HG03565 (cell line): ENCODE measurements at regions not wholly inside any gene's neighbourhood (a gene's known extent, or its start where the extent isn't known, plus 50 kb on each side); places are given as distances from the start of the nearest gene placed in this dataset.
A peak's percentile ranks its signal among the peaks of the same experiment; 100 is the strongest.
"Not testable (repeated sequence)": the region's sequence is repeated elsewhere in the genome, so short reads cannot be mapped to it uniquely, and the experiment has no call there.

Experiments used
- ATAC-seq: cut with Tn5 transposase; IDR thresholded peaks from one replicate; pipeline ENCODE4 v1.9.1; 2021; ENCODE audit warnings: mild to moderate bottlenecking, moderate library complexity; ENCODE audit not compliant: unreplicated experiment

DNA sequence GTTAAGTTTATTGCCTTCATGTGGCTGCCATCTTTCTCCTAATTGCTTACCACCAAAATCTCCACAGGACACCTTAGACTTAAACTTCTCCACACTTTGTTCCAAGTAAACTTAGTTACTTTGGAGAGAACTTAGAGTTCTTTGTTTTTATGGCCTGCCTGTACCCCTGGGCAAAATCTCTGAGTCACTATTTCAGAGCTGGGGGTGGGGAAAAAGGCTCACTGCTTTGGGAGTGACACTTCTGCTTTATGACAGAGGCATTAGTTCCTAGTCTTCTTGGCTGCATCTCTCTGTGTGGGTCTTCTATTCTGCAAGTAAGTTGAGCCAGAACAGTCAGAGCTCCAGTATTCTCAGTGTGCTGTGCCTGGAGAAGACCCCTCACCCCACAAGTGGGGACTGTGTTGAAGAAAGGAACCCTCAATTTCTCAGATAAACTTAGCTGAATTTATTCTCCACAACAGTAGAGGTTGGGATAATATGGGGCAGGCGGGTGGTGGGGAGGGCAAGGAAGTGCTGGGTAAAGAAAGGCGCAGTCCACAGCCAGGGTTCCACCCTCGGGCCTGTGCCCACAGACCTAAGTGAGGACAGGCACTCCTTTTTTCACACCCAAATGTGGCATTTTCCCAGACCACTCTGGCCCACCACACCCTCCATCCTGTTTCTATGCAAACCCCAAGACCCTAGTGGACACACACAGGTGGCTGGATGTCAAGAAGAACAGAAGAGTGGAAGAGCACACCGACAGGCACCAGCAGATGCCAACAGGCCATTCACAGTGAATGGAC is 636.6 kb upstream of the MAN1A1 start:
- ATAC-seq: no peak

DNA sequence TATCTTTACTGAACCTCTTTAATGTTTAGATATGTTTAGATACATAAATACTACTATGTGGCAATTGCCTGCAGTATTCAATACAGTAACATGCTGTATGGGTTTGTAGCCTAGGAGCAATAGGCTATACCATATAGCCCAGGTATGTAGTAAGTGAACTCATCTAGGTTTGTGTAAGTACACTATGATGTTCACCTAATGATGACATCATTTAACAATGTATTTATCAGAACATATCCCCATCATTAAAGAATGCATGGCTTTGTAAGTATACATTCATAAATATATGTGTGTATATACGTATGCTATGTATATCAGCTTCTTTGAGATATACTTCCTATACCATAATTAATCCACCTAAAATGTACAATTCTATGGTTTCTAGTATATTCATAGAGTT is 631.2 kb upstream of the MAN1A1 start:
- no peak for ATAC-seq

DNA sequence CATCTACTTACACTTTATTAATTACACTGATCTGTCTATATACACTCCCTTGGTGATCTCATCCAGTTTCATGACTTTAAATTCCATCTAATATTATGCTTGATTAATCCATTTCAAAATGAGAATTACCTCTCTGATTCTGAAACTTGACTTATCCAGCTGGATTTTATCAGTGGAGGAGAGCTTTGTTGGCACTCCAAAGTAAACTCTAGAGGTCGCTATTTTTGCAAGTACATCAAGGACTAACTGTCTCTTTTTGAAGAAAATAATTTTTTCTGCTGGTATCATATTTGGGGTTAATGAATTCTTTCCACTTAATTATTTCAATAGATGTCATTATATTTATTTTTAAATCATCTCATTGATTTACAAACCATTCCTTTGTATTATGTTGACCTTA is 630.3 kb upstream of the MAN1A1 start:
- no peak for ATAC-seq

DNA sequence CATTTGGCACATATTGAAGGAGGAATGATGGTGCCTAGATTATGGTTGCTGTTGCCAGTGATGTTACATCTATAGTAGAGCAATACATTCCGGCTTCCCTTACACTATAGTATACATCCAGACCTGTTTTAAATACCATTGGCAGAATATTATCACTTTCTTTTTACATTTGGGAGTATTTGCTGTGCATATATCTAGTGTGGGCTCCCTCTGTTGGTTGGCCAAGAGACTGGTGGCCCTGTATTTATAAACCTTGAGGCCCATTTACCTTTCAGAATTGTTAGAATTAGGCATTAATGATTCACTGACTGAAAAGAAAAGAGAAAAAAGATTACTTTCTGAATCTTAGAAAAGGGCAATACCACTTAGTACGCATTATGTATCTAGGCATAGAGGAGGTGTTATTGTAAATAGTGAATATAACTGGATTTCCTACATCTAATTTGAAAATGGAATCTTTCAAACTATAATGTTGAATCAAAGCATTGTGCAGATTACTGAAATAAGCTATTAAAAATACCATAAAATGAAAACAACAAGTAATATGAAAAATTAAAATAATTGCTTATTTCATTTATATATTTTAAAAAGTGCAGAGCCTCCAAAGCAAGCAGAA is 628.8 kb upstream of the MAN1A1 start:
- ATAC-seq: peak; percentile 44

- ATAC-seq: no peak
Measured at GRCh38 chr6:119974430-119975159, 625.0 kb upstream of the MAN1A1 start.

- ATAC-seq: peak; percentile 62
Measured at GRCh38 chr6:119966484-119966883, 616.9 kb upstream of the MAN1A1 start.

DNA sequence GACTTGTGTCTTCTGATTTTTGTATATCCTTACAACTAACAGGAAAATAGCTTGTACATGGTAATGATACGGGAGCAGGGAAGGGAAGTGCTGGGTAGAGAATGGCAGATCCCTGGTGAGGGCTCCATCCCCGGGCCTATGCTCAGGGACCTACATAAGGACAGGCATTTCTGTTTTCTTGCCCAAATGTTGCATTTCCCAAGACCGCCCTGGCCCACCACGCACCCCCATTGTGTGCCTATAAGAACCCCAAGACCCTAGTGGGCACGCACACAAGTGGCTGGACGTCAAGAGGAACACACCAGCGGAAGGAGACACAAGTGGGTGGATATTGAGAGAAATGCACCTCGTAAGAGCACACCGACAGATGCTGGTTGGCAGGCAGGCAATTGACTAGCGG is 616.3 kb upstream of the MAN1A1 start:
- ATAC-seq: no peak

- ATAC-seq: no peak
Measured at GRCh38 chr6:119965008-119965407, 615.4 kb upstream of the MAN1A1 start.

DNA sequence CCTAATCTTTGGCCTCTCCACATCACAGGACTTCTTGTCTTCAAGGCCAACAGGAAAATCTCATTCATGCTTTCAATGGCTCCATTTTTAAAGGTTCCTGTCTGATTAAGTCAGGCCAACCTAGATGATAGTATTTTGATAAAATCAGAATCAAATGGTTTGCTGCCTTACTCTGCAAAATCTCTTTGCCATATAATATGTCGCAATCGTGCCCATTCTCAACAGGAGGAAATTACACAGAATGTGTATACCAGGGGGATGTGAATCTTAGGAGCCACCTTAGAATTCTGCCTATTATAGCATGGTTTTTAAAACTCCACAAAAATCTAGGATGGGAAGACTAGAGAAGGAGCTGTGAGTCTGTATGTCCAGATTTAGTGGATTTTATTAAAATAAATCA is 612.9 kb upstream of the MAN1A1 start:
- ATAC-seq: no peak

GRCh38 chr6:119961450-119961849 is 611.9 kb upstream of the MAN1A1 start:
- no peak for ATAC-seq

DNA sequence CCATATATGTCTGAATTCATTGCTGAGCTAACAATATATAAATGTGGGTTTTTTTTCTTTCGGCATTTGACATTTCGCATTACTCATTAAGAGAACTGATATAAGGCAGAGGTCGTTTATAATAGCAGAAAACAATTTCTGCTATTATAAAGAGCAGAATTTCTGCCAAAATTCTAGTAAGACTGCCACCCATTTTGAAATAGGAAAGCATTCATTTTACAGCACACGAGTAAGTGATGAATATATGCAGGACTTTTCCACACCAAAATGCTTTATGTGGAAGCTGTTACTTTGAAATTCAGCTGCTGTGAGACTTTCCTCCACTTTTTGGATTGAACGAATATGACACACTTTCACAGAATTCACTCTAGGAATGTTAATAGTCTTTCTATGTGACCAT is 610.9 kb upstream of the MAN1A1 start:
- ATAC-seq: no peak

- no peak for ATAC-seq
Measured at GRCh38 chr6:119960036-119960435, 610.5 kb upstream of the MAN1A1 start.

DNA sequence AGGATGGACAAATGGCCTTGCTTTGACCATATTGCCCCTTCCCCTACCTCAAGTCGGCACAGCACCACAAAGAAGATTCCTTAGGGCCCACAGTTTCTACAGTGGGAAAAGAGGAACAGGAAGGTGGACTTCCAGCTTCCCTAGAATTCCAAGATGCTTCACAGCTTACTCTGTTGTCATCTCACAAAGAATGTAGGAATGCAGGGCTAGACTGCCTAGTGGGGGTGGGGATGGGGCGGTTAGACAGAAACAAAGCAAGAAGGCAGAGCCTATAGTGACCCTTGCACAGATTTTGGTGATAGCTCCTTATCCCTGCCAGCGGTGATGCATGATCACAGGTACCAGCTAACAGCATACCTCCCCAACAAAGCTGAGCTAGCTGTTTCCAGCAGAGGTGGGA is 607.6 kb upstream of the MAN1A1 start:
- no peak for ATAC-seq

GRCh38 chr6:119952696-119953095 is 603.1 kb upstream of the MAN1A1 start:
- ATAC-seq: no peak

- ATAC-seq: no peak
Measured at GRCh38 chr6:119950681-119951080, 601.1 kb upstream of the MAN1A1 start.

DNA sequence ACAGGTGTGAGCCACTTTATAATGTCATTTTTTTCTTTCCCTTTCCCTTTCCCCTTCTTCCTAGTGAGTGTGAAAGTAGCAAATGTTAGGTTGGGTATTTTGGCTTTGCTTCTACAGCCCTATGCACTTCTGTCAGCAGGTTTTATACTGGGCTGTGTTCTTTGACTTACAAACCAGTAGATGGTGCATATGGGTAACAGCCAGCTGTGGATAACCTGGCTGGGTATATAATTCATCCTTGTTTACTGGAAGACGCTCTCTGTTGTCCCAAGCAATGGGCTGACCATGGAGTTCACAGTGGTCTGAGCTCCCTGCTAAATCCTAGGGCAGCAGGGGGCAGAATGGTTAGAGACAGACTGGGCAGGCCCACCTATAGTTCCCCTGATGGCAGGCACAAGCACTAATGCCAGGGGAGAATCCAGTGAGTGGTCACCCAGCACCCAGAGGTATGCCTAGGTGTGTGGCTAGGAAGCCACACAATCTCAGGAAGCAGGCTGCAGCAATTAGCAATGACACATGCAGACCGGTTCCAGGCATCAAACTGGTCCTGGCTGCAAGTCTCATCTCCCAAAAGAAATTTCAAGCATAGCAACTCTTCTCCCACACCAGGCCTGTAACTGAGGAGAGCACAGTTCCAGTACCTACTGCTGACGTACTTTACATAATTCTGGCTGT is 592.7 kb upstream of the MAN1A1 start:
- ATAC-seq: no peak

DNA sequence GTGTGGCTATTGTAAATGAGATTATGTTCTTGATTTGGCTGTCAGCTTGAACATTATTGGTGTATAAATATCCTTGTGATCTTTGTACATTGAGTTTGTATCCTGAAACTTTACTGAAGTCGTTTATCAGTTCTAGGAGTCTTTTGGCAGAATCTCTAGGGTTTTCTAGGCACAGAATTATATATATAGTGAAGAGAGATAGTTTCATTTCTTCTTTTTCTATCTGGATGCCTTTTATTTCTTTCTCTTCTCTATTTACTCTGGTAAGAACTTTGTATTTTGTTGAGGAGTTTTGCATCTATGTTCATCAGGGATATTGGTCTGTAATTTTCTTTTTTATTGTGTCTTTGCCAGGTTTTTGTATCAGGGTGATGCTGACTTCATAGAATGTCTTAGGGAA is 589.2 kb upstream of the MAN1A1 start:
- ATAC-seq: no peak

DNA sequence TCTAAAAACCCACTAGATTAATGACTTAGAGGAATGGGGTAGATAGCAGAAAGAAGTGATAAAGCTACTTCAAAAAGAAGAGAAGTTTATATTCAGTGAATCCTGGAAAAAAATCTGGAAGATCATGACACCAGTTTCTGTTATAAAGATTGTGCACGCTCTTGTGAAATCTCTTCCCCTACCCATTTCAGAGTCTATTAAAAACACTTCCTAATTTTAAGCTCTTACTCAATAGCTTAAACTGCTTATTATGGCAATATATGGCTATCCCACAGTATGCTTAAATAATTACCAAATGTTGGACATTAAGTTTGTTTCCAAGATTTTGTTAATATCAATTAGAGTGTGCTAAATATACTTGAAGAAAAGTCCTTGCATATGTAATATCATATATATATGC is 585.3 kb upstream of the MAN1A1 start:
- ATAC-seq: no peak

GRCh38 chr6:119929121-119929520 is 579.6 kb upstream of the MAN1A1 start:
- ATAC-seq: no peak

GRCh38 chr6:119924888-119925287 is 575.3 kb upstream of the MAN1A1 start:
- not testable (repeated sequence) for ATAC-seq

DNA sequence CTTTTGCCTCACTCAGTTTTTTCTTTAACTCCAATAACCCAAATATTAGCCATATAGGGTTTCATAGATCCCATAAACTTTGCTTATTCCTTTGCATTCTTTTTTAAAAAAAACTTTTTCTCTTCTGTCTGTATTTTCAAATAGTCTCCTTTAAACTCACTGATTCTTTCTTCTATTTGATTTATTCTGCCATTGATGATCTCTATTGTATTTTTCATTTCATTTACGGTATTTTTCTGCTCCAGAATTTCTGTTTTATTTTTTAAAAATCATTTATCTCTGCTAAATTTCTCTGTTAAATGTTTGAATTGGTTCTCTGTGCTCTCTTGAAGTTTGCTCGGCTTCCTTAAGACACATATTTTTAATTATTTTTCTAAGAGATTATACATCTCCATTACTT is 573.3 kb upstream of the MAN1A1 start:
- ATAC-seq: no peak
